K562 (cell line): ENCODE measurements at regions not wholly inside any gene's neighbourhood (a gene's known extent, or its start where the extent isn't known, plus 50 kb on each side); places are given as distances from the start of the nearest gene placed in this dataset.

Experiments used
- FOXK1 ChIP-seq: sonication (generic); formaldehyde crosslinking; IDR thresholded peaks from 2 replicates; pipeline ENCODE4 v1.8.0; 2022; ENCODE audit warnings: missing genetic modification reagents, mild to moderate bottlenecking, borderline replicate concordance
- FOXK2 ChIP-seq, 2 experiments: fragments of 450-650 bp; IDR thresholded peaks in 1 of 2; conservative IDR thresholded peaks in 1 of 2; 2 replicates each; pipeline ENCODE4 v1.6.1; 2016; ENCODE audit warnings: low read depth in 2 of 2, mild to moderate bottlenecking in 1 of 2
- SMARCE1 ChIP-seq: fragments of 450-650 bp; IDR thresholded peaks from 2 replicates; pipeline ENCODE4 v1.7.1; 2016; ENCODE audit warnings: mild to moderate bottlenecking
- ZNF609 ChIP-seq: sonication (generic); formaldehyde crosslinking; IDR thresholded peaks from 2 replicates; pipeline ENCODE4 v1.8.1; 2023; ENCODE audit warnings: missing genetic modification reagents, mild to moderate bottlenecking, borderline replicate concordance

DNA sequence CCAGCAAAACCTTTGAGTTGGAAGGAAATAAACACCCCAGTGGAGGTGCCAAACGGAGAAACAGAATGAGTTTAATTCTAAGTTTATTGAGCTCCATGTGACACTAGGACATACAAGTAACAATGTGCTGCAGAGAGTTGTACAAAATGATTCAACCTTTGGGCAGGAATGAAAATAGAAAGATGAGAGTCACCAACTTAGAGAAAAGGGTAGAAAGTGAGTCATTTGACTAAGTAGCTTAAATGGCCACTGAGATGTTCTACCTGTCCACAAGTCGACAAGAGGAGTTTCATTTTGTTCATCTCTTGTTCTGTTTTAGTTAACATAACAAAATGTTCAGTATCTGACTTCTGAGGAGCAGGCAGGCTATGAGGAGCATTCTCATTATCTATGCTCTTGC is 284.7 kb downstream of the NR2F1-AS1 start:
- TF ChIP-seq SMARCE1, result no peak
- TF ChIP-seq FOXK2 (conservative IDR thresholded peaks at IDR 0.05 in 1 of 2, IDR thresholded peaks at IDR 0.05 in 1 of 2; ENCODE audit: low read depth in 2 of 2), result no peak
- no peak for TF ChIP-seq ZNF609 (CRISPR knock-in tag)
- TF ChIP-seq FOXK1 (CRISPR knock-in tag), result no peak
